22Rv1 (cell line): ENCODE measurements at regions not wholly inside any gene's neighbourhood (a gene's known extent, or its start where the extent isn't known, plus 50 kb on each side); places are given as distances from the start of the nearest gene placed in this dataset.

ENCODE experiments used
- ZFX ChIP-seq: fragments of 450-650 bp; IDR thresholded peaks from 2 replicates; pipeline ENCODE4 v1.6.1; 2017; ENCODE audit warnings: antibody characterized with exemption, borderline replicate concordance
- TF ChIP-seq, protein P1 (sequence below): fragments of 450-650 bp; IDR thresholded peaks from 2 replicates; pipeline ENCODE4 v1.5.1; 2017; ENCODE audit warnings: mild to moderate bottlenecking

DNA sequence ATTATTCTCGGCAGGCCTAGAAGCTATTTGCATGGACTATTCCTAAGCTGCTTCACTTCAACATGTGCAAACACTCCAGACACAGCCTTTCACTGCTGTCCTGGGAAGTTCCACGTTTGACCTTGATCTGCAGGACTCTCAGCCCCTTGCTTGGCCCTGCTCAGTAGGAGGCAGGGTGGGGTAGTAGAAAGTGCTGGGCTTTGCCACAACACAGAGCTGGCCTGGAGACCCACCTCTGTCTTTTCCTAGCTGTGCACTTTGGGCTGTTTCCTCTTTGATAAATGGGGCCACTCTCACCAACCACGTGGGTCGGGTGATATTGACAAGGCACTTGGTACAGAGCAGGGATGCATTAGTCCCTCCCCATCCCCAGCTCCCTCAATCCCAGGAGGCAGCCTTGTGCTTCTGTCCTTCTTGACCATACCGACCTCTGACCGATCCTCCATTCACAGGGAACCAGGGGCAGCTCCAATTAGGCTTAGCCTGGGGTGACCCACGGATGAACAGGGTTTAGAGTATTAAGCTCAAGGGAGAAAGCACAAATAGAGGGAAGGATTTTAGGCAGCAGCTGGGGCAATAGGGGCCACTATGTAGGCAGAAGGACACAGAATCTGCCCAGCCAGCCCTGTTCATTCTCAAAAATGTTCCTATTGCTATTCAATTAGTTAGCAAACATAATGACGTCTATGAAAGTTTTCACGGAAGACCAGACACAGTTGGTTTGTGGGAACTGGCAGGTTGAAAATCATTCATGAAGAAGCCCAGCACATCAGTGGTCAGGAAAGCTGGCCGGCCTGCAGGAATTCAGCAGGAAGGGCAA lies 63.3 kb downstream of the SYNE3 start:
- TF ChIP-seq, protein P1, sequence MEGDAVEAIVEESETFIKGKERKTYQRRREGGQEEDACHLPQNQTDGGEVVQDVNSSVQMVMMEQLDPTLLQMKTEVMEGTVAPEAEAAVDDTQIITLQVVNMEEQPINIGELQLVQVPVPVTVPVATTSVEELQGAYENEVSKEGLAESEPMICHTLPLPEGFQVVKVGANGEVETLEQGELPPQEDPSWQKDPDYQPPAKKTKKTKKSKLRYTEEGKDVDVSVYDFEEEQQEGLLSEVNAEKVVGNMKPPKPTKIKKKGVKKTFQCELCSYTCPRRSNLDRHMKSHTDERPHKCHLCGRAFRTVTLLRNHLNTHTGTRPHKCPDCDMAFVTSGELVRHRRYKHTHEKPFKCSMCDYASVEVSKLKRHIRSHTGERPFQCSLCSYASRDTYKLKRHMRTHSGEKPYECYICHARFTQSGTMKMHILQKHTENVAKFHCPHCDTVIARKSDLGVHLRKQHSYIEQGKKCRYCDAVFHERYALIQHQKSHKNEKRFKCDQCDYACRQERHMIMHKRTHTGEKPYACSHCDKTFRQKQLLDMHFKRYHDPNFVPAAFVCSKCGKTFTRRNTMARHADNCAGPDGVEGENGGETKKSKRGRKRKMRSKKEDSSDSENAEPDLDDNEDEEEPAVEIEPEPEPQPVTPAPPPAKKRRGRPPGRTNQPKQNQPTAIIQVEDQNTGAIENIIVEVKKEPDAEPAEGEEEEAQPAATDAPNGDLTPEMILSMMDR = no peak
- TF ChIP-seq ZFX = no peak
